ENCODE measurements at regions not wholly inside any gene's neighbourhood (a gene's known extent, or its start where the extent isn't known, plus 50 kb on each side); places are given as distances from the start of the nearest gene placed in this dataset.

DNA sequence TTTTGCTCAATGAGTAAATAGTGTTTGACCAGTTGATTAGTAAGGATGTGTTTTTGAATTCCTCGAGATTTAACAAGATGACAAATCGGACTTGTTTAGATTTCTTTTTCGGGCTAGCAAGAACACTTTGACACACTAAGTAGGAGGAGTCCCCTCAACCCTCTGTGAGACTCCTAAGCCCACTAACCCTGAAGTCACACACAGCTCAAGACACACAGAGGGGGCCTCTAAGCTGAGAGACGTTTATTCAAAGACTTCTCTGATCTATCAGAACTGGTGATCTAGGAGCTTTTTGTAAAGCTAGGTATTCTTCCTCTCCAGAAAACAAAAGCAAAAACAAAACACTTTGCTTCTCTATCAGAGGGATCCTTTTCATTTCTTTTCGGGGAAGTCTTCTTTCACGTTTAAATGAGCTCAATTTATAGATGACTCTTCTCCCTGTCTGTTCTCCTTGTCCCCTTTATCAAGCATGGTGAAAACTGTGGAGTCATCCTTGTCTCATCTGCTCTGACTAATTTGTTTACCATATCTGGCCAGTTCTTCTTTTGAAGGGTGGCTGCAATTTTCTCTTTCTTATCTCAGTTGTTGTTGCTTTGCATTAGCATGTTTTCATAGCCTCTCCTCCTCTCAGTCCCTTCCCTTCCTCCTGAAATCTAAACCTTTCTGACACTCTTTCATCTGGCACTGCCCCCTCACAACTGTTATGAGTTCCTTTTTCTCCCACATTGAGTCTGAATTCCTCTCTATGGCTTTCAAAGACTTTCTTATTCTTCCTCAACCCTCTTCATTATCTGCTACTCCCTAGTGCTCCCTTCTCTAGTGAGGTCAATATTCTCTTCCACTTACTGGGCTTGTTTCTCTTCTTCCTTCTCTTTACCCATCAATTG is 68.5 kb upstream of the RAI14 start (continued):
- TF ChIP-seq, protein P1, sequence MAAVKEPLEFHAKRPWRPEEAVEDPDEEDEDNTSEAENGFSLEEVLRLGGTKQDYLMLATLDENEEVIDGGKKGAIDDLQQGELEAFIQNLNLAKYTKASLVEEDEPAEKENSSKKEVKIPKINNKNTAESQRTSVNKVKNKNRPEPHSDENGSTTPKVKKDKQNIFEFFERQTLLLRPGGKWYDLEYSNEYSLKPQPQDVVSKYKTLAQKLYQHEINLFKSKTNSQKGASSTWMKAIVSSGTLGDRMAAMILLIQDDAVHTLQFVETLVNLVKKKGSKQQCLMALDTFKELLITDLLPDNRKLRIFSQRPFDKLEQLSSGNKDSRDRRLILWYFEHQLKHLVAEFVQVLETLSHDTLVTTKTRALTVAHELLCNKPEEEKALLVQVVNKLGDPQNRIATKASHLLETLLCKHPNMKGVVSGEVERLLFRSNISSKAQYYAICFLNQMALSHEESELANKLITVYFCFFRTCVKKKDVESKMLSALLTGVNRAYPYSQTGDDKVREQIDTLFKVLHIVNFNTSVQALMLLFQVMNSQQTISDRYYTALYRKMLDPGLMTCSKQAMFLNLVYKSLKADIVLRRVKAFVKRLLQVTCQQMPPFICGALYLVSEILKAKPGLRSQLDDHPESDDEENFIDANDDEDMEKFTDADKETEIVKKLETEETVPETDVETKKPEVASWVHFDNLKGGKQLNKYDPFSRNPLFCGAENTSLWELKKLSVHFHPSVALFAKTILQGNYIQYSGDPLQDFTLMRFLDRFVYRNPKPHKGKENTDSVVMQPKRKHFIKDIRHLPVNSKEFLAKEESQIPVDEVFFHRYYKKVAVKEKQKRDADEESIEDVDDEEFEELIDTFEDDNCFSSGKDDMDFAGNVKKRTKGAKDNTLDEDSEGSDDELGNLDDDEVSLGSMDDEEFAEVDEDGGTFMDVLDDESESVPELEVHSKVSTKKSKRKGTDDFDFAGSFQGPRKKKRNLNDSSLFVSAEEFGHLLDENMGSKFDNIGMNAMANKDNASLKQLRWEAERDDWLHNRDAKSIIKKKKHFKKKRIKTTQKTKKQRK (IDR thresholded peaks at IDR 0.05; ENCODE audit: borderline replicate concordance, low read depth, low read length): no peak
- TF ChIP-seq ELF1 (tag; IDR thresholded peaks at IDR 0.05) (0 out of 2 replicates have a peak, but pooled peaks have one; percentile 32), RHOXF2B (CRISPR knock-in tag; conservative IDR thresholded peaks at IDR 0.05) (no peak), ZC3H4 (CRISPR knock-in tag; IDR thresholded peaks at IDR 0.05; ENCODE audit: borderline replicate concordance) (no peak), FOXM1 (IDR thresholded peaks at IDR 0.05; ENCODE audit: low read depth) (peak; percentile 62; the same call in 1 of the 2 replicates), FOXM1 (CRISPR knock-in tag; IDR thresholded peaks at IDR 0.05; ENCODE audit: low read depth) (no peak), ZNF445 (CRISPR knock-in tag; IDR thresholded peaks at IDR 0.05; ENCODE audit: low read depth) (no peak), ARID1B (IDR thresholded peaks at IDR 0.05) (peak; percentile 97), GTF2F1 (IDR thresholded peaks at IDR 0.05; ENCODE audit: low read depth, low read length) (no peak), ZNF316 (IDR thresholded peaks at IDR 0.05) (peak; percentile 99), SMAD1 (IDR thresholded peaks at IDR 0.05; ENCODE audit: low read depth, low read length, partially characterized antibody) (no peak), KAT7 (CRISPR knock-in tag; IDR thresholded peaks at IDR 0.05; ENCODE audit: borderline replicate concordance) (no peak; the same call in 1 of the 2 replicates), SP1 (CRISPR knock-in tag; IDR thresholded peaks at IDR 0.05) (no peak), CBX2 (IDR thresholded peaks at IDR 0.05; ENCODE audit: insufficient read depth, low read length, poor library complexity, severe bottlenecking) (no peak), GABPB2 (CRISPR knock-in tag; conservative IDR thresholded peaks at IDR 0.05) (no peak), ZKSCAN8 (CRISPR knock-in tag; IDR thresholded peaks at IDR 0.05) (no peak), SMC3 (conservative IDR thresholded peaks at IDR 0.05; ENCODE audit: insufficient read depth, low read depth, low read length) (no peak)
- TF ChIP-seq, protein P2, sequence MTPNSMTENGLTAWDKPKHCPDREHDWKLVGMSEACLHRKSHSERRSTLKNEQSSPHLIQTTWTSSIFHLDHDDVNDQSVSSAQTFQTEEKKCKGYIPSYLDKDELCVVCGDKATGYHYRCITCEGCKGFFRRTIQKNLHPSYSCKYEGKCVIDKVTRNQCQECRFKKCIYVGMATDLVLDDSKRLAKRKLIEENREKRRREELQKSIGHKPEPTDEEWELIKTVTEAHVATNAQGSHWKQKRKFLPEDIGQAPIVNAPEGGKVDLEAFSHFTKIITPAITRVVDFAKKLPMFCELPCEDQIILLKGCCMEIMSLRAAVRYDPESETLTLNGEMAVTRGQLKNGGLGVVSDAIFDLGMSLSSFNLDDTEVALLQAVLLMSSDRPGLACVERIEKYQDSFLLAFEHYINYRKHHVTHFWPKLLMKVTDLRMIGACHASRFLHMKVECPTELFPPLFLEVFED (CRISPR knock-in tag; conservative IDR thresholded peaks at IDR 0.05): peak; percentile 87
- TF ChIP-seq, protein P3, sequence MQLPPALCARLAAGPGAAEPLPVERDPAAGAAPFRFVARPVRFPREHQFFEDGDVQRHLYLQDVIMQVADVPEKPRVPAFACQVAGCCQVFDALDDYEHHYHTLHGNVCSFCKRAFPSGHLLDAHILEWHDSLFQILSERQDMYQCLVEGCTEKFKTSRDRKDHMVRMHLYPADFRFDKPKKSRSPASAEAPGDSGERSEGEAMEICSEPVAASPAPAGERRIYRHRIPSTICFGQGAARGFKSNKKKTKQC (CRISPR knock-in tag; IDR thresholded peaks at IDR 0.05): no peak
- TF ChIP-seq, protein P4, sequence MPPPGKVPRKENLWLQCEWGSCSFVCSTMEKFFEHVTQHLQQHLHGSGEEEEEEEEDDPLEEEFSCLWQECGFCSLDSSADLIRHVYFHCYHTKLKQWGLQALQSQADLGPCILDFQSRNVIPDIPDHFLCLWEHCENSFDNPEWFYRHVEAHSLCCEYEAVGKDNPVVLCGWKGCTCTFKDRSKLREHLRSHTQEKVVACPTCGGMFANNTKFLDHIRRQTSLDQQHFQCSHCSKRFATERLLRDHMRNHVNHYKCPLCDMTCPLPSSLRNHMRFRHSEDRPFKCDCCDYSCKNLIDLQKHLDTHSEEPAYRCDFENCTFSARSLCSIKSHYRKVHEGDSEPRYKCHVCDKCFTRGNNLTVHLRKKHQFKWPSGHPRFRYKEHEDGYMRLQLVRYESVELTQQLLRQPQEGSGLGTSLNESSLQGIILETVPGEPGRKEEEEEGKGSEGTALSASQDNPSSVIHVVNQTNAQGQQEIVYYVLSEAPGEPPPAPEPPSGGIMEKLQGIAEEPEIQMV (tag; conservative IDR thresholded peaks at IDR 0.05; ENCODE audit: low read depth): no peak

Measured in K562 (cell line).